HG02610 (cell line): ENCODE measurements at regions not wholly inside any gene's neighbourhood (a gene's known extent, or its start where the extent isn't known, plus 50 kb on each side); places are given as distances from the start of the nearest gene placed in this dataset.

ENCODE experiments used
- ATAC-seq: cut with Tn5 transposase; IDR thresholded peaks from one replicate; pipeline ENCODE4 v1.9.1; 2021; ENCODE audit warnings: mild to moderate bottlenecking, moderate library complexity; ENCODE audit not compliant: unreplicated experiment

- ATAC-seq, result no peak
Measured at GRCh38 chr10:131646551-131647525, 254.0 kb upstream of the PPP2R2D start.

GRCh38 chr10:131647789-131648188, 253.0 kb upstream of the PPP2R2D start:
- no peak for ATAC-seq

GRCh38 chr10:131648386-131649020, 252.3 kb upstream of the PPP2R2D start:
- no peak for ATAC-seq

GRCh38 chr10:131649617-131650016, 251.2 kb upstream of the PPP2R2D start:
- ATAC-seq, result no peak

- no peak for ATAC-seq
Measured at GRCh38 chr10:131650169-131650705, 250.6 kb upstream of the PPP2R2D start.

- ATAC-seq, result no peak
Measured at GRCh38 chr10:131650771-131651673, 249.8 kb upstream of the PPP2R2D start.

GRCh38 chr10:131651674-131652437, 249.0 kb upstream of the PPP2R2D start:
- ATAC-seq, result no peak

GRCh38 chr10:131652438-131653139, 248.2 kb upstream of the PPP2R2D start:
- no peak for ATAC-seq

GRCh38 chr10:131653140-131653539, 247.7 kb upstream of the PPP2R2D start:
- ATAC-seq, result no peak

GRCh38 chr10:131653554-131654470, 247.0 kb upstream of the PPP2R2D start:
- no peak for ATAC-seq

- ATAC-seq, result no peak
Measured at GRCh38 chr10:131654471-131655087, 246.2 kb upstream of the PPP2R2D start.

- ATAC-seq, result no peak
Measured at GRCh38 chr10:131655101-131655849, 245.5 kb upstream of the PPP2R2D start.

GRCh38 chr10:131656009-131656408, 244.8 kb upstream of the PPP2R2D start:
- no peak for ATAC-seq

GRCh38 chr10:131656431-131656841, 244.4 kb upstream of the PPP2R2D start:
- no peak for ATAC-seq

GRCh38 chr10:131657318-131657984, 243.4 kb upstream of the PPP2R2D start:
- no peak for ATAC-seq

- no peak for ATAC-seq
Measured at GRCh38 chr10:131657985-131658330, 242.8 kb upstream of the PPP2R2D start.
